ENCODE measurements at regions not wholly inside any gene's neighbourhood (a gene's known extent, or its start where the extent isn't known, plus 50 kb on each side); places are given as distances from the start of the nearest gene placed in this dataset.
"Not testable (repeated sequence)": the region's sequence is repeated elsewhere in the genome, so short reads cannot be mapped to it uniquely, and the experiment has no call there.

GRCh38 chr5:125456005-125456404 is 709.6 kb upstream of the ZNF608 start:
- TF ChIP-seq CTCF, EP300 (IDR thresholded peaks at IDR 0.05): not testable (repeated sequence)

All from esophagus muscularis mucosa (tissue), 3 donors.